Choroid plexus epithelial cell (primary cell): ENCODE measurements at regions not wholly inside any gene's neighbourhood (a gene's known extent, or its start where the extent isn't known, plus 50 kb on each side); places are given as distances from the start of the nearest gene placed in this dataset.
"Not testable (repeated sequence)": the region's sequence is repeated elsewhere in the genome, so short reads cannot be mapped to it uniquely, and the experiment has no call there.

ENCODE experiments used
- DNase-seq: peaks from one replicate; pipeline ENCODE4 v3.0.0-alpha.2; 2010; ENCODE audit warnings: low read depth
- H3K4me3 ChIP-seq: 2 replicates; pipeline ENCODE4 v1.5.1; 2011; ENCODE audit warnings: low read depth, mild to moderate bottlenecking, control low read depth, low read length, moderate library complexity
- TF ChIP-seq, protein P1 (sequence below): conservative IDR thresholded peaks from 2 replicates; pipeline ENCODE4 v1.5.1; 2011; ENCODE audit warnings: low read depth, mild to moderate bottlenecking, control low read depth, inconsistent platforms, low read length, moderate library complexity

DNA sequence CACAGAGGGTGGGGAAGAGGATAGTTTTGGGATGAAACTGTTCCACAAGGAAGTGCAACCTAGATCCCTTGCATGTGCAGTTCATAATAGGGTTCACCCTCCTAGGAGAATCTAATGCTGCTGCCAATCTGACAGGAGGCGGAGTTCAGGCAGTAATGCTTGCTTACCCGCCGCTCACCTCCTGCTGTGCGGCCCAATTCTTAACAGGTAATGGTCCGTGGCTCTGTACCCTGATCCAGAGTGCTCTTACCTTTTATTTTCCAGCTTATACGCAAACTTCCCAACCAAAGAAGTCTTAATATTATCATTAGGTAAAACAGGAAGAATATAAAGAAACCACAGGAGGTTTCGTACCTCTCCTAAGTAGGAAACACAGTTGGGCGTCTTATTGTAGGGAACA, 82.7 kb upstream of the CD302 start:
- no peak for DNase-seq
- TF ChIP-seq, protein P1, sequence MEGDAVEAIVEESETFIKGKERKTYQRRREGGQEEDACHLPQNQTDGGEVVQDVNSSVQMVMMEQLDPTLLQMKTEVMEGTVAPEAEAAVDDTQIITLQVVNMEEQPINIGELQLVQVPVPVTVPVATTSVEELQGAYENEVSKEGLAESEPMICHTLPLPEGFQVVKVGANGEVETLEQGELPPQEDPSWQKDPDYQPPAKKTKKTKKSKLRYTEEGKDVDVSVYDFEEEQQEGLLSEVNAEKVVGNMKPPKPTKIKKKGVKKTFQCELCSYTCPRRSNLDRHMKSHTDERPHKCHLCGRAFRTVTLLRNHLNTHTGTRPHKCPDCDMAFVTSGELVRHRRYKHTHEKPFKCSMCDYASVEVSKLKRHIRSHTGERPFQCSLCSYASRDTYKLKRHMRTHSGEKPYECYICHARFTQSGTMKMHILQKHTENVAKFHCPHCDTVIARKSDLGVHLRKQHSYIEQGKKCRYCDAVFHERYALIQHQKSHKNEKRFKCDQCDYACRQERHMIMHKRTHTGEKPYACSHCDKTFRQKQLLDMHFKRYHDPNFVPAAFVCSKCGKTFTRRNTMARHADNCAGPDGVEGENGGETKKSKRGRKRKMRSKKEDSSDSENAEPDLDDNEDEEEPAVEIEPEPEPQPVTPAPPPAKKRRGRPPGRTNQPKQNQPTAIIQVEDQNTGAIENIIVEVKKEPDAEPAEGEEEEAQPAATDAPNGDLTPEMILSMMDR = no peak
- H3K4me3 ChIP-seq = no peak overlapping the region

DNA sequence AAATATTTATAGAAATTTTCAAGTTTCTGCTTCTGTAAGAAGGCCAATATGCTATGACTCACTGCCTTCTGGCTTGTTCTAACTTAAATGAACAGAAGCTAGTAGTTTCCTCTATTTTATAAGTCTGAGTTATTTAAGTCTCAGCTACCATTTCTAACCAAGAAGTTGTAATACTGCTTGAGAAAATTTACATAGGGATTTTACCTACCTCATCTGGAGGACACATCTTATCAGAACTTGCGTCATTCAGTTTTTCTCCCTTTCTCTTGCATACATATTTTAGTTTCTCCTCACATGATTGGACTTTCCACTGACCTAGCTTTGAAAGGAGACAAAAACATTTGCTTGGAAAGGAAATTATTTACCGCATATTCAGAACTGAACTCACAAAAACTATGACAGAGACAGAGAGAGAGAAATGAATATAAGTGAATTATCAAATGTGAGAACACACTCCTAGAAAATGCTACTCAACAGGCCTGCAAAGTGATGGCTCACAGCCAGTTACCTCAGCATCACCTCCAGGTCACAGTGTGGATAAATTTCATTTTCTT, 81.1 kb upstream of the CD302 start:
- TF ChIP-seq, protein P1 = no peak
- peak; percentile 77 for DNase-seq
- H3K4me3 ChIP-seq = no peak overlapping the region

DNA sequence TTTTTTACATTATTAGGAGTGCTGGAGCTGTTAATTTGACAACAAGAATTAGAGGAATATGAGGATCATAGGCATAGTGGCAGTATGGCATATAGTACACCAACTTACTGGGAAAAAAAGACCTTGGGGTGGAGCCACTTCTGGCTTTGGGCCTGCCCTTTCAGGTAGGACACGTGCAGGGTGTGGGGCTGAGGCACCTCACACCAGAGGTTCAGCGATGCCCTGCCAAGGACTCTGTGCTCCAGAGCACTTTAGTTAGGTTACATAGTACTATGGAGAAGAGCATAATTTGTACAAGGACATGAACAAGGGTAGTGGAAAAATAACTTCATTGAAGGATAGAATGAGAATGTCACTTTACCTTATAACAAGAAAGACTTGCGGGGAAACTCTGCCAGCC, 77.1 kb upstream of the CD302 start:
- DNase-seq = no peak
- no peak overlapping the region for H3K4me3 ChIP-seq
- TF ChIP-seq, protein P1 = no peak

DNA sequence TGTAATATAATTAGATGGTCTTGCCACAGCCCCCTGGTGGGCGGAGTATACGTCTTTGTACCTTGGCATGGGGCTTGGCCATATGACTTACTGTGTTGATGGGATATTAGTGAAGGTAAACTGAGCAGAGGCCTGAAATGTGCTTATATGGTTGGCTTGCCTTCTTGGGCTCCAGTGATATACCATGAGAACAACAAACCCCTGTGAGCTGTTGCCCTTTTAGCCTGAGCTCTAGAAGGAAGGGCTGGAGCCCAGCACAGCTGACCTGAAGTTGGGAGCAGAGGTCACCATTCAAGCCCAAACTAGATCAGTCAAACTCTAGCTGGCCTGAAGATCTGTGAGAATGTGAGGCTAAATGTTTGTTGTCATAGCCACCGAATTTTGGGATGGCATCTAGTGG, 75.2 kb upstream of the CD302 start:
- TF ChIP-seq, protein P1 = no peak
- DNase-seq = no peak

DNA sequence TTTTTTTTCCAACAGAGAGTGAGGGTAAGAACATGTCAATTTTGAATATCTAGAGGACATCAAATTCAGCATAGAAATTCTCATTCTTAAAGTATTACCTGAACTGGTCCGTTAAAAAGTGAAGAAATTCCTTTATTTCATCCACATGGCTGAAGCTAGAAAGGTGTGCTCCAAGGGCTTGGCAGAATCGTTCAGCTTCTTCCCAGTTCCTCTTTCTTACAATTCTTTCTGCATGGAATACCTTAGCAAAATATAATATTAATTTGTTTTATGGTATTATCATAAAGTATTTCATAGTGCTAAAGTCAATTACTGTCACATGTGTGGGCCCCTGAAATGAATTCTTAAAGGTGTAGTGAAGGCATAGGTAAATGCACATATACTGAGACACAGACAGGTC, 74.3 kb upstream of the CD302 start:
- TF ChIP-seq, protein P1 = no peak
- no peak for DNase-seq

More for the DNA sequence above, 75.2 kb upstream of the CD302 start:
- H3K4me3 ChIP-seq = no peak overlapping the region

DNA sequence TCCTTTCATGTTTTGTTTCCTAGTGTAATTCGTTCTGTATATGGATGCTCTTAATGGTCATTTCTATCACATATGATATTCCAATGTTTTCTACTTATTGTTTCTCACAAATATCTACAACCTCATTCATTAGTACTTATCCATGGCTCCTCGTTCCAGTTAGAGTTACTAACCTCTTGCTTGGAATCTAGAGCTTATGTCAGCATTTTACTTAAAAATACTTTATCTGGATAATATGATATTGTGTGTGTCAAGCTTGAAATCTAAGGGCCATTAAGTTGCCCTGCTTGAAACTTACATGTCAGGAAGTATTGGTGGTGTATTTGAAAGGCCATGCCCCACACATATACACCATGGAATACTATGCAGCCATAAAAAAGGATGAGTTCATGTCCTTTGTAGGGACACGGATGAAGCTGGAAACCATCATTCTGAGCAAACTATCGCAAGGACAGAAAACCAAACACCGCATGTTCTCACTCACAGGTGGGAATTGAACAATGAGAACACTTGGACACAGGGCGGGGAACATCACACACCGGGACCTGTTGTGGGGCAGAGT, 70.7 kb upstream of the CD302 start:
- not testable (repeated sequence) for DNase-seq, H3K4me3 ChIP-seq

More for the DNA sequence above, 74.3 kb upstream of the CD302 start:
- no peak overlapping the region for H3K4me3 ChIP-seq

DNA sequence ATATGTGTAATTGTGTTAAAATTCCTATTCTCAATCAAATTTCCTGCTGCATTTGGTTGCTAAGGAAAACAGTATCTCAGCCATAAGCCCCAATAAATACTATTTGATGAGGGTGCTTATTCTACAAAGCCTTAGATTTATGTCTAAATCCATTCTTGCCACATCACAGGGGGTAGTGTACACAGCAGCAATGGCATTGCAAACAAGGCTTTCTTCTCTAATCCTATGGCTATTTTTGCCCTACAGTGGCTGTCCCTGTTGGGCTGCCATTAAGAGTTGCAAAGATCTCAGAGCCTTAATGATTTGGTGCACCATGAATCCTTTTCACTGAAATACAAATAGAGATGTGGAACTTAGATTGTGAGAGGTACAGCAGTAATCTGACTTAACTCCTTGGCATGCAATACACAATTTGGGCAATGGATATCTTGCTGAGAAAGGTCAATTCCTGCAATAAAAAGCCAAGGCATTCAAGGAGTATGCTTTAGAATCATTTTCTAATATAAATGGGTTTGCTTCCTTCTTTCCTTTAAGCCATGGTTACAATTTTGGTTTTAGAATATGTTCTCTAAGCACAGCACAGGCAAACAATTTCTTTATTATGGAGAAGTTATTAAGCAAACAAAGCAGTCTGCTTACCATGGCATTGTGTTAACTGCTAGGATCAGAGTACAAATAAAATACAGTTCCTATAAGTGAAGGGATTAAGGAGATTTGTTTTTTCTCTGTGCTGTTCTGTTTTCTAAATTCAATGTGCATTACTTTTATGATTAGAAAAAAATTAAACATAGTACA, 69.8 kb upstream of the CD302 start:
- DNase-seq = no peak
- no peak overlapping the region for H3K4me3 ChIP-seq
- TF ChIP-seq, protein P1 = no peak
